ENCODE measurements at regions not wholly inside any gene's neighbourhood (a gene's known extent, or its start where the extent isn't known, plus 50 kb on each side); places are given as distances from the start of the nearest gene placed in this dataset.

DNA sequence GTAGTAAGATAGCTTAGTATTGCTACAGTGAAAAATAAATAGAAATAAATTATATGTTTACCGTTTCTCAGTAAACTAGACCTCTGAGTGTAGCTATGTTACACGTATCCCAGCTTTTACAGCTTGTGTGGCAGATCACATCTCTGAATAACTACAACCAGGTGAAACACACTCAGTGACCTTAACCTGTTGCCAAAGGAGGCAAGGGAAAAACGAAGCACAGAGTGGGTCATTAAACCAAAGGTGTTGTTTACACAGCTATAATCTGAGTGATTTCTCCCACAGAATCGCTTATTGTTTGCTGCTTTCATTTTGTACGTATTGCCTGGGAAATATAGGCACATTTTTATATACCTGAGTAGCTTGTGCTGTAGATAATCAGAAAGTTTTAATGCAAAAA is 688.2 kb upstream of the KIF2B start (continued):
- TF ChIP-seq, protein P1, sequence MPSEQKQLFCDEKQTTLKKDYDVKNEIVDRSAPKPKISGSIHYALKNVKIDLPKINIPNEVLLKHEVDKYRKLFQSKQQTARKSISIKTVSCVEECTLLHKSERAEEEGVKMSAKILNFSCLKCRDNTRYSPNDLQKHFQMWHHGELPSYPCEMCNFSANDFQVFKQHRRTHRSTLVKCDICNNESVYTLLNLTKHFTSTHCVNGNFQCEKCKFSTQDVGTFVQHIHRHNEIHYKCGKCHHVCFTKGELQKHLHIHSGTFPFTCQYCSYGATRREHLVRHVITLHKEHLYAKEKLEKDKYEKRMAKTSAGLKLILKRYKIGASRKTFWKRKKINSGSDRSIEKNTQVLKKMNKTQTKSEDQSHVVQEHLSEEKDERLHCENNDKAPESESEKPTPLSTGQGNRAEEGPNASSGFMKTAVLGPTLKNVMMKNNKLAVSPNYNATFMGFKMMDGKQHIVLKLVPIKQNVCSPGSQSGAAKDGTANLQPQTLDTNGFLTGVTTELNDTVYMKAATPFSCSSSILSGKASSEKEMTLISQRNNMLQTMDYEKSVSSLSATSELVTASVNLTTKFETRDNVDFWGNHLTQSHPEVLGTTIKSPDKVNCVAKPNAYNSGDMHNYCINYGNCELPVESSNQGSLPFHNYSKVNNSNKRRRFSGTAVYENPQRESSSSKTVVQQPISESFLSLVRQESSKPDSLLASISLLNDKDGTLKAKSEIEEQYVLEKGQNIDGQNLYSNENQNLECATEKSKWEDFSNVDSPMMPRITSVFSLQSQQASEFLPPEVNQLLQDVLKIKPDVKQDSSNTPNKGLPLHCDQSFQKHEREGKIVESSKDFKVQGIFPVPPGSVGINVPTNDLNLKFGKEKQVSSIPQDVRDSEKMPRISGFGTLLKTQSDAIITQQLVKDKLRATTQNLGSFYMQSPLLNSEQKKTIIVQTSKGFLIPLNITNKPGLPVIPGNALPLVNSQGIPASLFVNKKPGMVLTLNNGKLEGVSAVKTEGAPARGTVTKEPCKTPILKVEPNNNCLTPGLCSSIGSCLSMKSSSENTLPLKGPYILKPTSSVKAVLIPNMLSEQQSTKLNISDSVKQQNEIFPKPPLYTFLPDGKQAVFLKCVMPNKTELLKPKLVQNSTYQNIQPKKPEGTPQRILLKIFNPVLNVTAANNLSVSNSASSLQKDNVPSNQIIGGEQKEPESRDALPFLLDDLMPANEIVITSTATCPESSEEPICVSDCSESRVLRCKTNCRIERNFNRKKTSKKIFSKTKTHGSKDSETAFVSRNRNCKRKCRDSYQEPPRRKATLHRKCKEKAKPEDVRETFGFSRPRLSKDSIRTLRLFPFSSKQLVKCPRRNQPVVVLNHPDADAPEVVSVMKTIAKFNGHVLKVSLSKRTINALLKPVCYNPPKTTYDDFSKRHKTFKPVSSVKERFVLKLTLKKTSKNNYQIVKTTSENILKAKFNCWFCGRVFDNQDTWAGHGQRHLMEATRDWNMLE (tag by site-specific recombination; conservative IDR thresholded peaks at IDR 0.05; ENCODE audit: low read depth) = no peak
- TF ChIP-seq ZNF701 (tag by site-specific recombination; IDR thresholded peaks at IDR 0.05) = no peak
- TF ChIP-seq KLF8 (tag by site-specific recombination; IDR thresholded peaks at IDR 0.05) = no peak

DNA sequence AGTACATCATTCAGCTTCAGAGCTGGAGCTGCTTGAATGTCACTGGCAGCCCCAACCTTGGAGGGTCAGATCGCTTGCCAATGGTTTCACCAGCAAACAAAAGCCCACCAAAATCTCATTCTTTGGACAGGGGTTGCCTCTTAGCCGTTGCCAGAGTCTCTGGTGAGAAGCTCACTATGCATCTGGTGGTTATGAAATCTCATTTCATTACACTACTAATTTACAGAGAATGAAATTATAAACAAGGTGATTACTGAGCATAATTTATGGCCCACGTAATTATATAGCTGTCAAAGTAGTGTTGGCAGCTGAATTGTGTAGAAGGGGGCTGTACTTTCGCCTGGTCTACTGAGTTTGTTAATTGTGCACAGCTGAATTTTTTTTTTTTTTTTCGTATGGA is 688.9 kb upstream of the KIF2B start:
- TF ChIP-seq TCF7L2 (IDR thresholded peaks at IDR 0.05; ENCODE audit: borderline replicate concordance, low read depth, low read length) (no peak), SP7 (tag by site-specific recombination; IDR thresholded peaks at IDR 0.05) (peak; percentile 17; the same call in 1 of the 2 replicates)
- POLR2A ChIA-PET = no interaction called here
- CTCF ChIA-PET = no interaction called here

DNA sequence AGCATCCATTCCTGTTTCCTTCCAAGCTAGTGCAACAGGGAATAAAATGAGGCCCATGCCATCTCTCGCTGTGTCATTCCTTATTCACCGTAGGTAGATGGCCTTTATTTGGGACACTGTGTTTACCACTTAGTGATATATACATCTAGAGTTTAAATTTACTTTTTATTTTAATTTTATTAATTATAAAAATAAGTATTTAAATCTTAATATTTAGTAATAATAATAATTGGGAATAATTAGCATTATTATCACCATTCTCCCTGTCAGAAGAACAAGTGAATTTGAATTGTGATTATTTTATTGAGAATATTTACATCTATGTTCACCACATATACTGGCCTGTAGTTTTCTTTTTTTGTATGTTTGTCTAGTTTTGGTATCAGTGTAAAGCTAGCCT is 692.9 kb upstream of the KIF2B start:
- TF ChIP-seq, protein P2, sequence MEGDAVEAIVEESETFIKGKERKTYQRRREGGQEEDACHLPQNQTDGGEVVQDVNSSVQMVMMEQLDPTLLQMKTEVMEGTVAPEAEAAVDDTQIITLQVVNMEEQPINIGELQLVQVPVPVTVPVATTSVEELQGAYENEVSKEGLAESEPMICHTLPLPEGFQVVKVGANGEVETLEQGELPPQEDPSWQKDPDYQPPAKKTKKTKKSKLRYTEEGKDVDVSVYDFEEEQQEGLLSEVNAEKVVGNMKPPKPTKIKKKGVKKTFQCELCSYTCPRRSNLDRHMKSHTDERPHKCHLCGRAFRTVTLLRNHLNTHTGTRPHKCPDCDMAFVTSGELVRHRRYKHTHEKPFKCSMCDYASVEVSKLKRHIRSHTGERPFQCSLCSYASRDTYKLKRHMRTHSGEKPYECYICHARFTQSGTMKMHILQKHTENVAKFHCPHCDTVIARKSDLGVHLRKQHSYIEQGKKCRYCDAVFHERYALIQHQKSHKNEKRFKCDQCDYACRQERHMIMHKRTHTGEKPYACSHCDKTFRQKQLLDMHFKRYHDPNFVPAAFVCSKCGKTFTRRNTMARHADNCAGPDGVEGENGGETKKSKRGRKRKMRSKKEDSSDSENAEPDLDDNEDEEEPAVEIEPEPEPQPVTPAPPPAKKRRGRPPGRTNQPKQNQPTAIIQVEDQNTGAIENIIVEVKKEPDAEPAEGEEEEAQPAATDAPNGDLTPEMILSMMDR (tag by site-specific recombination; IDR thresholded peaks at IDR 0.05) = no peak
- TF ChIP-seq, protein P3, sequence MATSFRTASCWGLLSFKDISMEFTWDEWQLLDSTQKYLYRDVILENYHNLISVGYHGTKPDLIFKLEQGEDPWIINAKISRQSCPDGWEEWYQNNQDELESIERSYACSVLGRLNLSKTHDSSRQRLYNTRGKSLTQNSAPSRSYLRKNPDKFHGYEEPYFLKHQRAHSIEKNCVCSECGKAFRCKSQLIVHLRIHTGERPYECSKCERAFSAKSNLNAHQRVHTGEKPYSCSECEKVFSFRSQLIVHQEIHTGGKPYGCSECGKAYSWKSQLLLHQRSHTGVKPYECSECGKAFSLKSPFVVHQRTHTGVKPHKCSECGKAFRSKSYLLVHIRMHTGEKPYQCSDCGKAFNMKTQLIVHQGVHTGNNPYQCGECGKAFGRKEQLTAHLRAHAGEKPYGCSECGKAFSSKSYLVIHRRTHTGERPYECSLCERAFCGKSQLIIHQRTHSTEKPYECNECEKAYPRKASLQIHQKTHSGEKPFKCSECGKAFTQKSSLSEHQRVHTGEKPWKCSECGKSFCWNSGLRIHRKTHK (tag by site-specific recombination; IDR thresholded peaks at IDR 0.05) = no peak
- TF ChIP-seq ZNF324 (tag by site-specific recombination; IDR thresholded peaks at IDR 0.05) (no peak), ZNF221 (tag by site-specific recombination; IDR thresholded peaks at IDR 0.05; ENCODE audit: borderline replicate concordance) (no peak), ZNF600 (tag by site-specific recombination; IDR thresholded peaks at IDR 0.05) (no peak), KLF10 (tag by site-specific recombination; IDR thresholded peaks at IDR 0.05) (no peak), ZBTB21 (tag by site-specific recombination; IDR thresholded peaks at IDR 0.05) (no peak), ZNF76 (tag by site-specific recombination; IDR thresholded peaks at IDR 0.05; ENCODE audit: borderline replicate concordance, low read depth) (no peak), ZNF544 (tag by site-specific recombination; IDR thresholded peaks at IDR 0.05) (no peak), ZNF157 (tag by site-specific recombination; IDR thresholded peaks at IDR 0.05) (no peak), ZNF175 (tag by site-specific recombination; IDR thresholded peaks at IDR 0.05) (no peak), ZNF433 (tag by site-specific recombination; IDR thresholded peaks at IDR 0.05; ENCODE audit: low read depth) (no peak), KLF9 (tag by site-specific recombination; IDR thresholded peaks at IDR 0.05; ENCODE audit: low read depth) (no peak), ZEB2 (tag by site-specific recombination; IDR thresholded peaks at IDR 0.05) (no peak), ZNF664 (tag by site-specific recombination; IDR thresholded peaks at IDR 0.05) (no peak), TCF7L2 (IDR thresholded peaks at IDR 0.05; ENCODE audit: borderline replicate concordance, low read depth, low read length) (no peak), ZNF510 (tag by site-specific recombination; IDR thresholded peaks at IDR 0.05; ENCODE audit: insufficient replicate concordance) (no peak)
- Histone ChIP-seq H3K4me1 (ENCODE audit: control insufficient read depth, insufficient read depth, low read length) (no peaks in the 10 kb centered on the region), H3K36me3 (ENCODE audit: control insufficient read depth in 2 of 2, insufficient read depth in 1 of 2, low read length in 2 of 2) (no peaks in the 10 kb centered on the region), H3K9me3 (ENCODE audit: control insufficient read depth, insufficient read depth, low read depth, low read length) (no peaks in the 10 kb centered on the region), H3K27ac (ENCODE audit: extremely low read depth, low read depth, low read length) (no peak overlapping the region), H3K4me3 (ENCODE audit: low read depth, low read length) (no peak overlapping the region)
- ChIA-PET POLR2A (no interaction called here), CTCF (interaction anchor here (0.6 kb wide), 1 partner anchor 11 kb away, joined by 3 read pairs; no protein-coding TSS in a partner anchor)

More for the DNA sequence above, 688.9 kb upstream of the KIF2B start:
- Histone ChIP-seq H3K4me3 (ENCODE audit: low read depth, low read length) (no peak overlapping the region), H3K27ac (ENCODE audit: extremely low read depth, low read depth, low read length) (no peak overlapping the region), H3K4me1 (ENCODE audit: control insufficient read depth, insufficient read depth, low read length) (no peaks in the 10 kb centered on the region), H3K9me3 (ENCODE audit: control insufficient read depth, insufficient read depth, low read depth, low read length) (no peaks in the 10 kb centered on the region), H3K36me3 (ENCODE audit: control insufficient read depth in 2 of 2, insufficient read depth in 1 of 2, low read length in 2 of 2) (no peaks in the 10 kb centered on the region)
